ENCODE measurements at regions not wholly inside any gene's neighbourhood (a gene's known extent, or its start where the extent isn't known, plus 50 kb on each side); places are given as distances from the start of the nearest gene placed in this dataset.

- in situ Hi-C loops (cut with MboI), result no loop called here
- Histone ChIP-seq H3K79me2 (ENCODE audit: insufficient read depth) (no peaks in the 10 kb centered on the region), H3K9me3 (ENCODE audit: low read depth) (no peaks in the 10 kb centered on the region), H3K9ac (no peak overlapping the region), H3K27me3 (replicated peaks; ENCODE audit: insufficient read depth) (no peaks in the 10 kb centered on the region), H3K4me2 (ENCODE audit: unreplicated experiment) (no peak overlapping the region), H4K20me1 (ENCODE audit: insufficient read depth) (no peaks in the 10 kb centered on the region), H2AFZ (no peak overlapping the region), H3K9me2 (ENCODE audit: insufficient read depth) (no peaks in the 10 kb centered on the region), H3K4me1 (ENCODE audit: insufficient read depth) (peaks cover 5% of the 10 kb centered on the region; the same call in 1 of the 2 replicates), H3F3A (ENCODE audit: insufficient read depth) (no peaks in the 10 kb centered on the region), H3K36me3 (ENCODE audit: low read depth) (no peaks in the 10 kb centered on the region), H3K27ac (no peak overlapping the region), H3K4me3 (no peak overlapping the region)
- TF ChIP-seq EZH2phosphoT487 (IDR thresholded peaks at IDR 0.05; ENCODE audit: insufficient read depth, low read depth) (no peak), EZH2 (IDR thresholded peaks at IDR 0.05; ENCODE audit: insufficient read depth, poor library complexity, severe bottlenecking) (no peak)
- WGBS, 2 experiments (ENCODE audit: low coverage in 1 of 2, low lambda C conversion rate in 2 of 2, missing lambda C conversion rate in 2 of 2), result 56 to 61% methylated on average over 7 of the region's 7 CpGs
- no peak for DNase-seq
These were observed 131.7 kb downstream of the CLCN4 start for GRCh38 chrX:10288373-10288975.

GRCh38 chrX:10296576-10296975 is 139.8 kb downstream of the CLCN4 start:
- no peaks in the 10 kb centered on the region for H3F3A ChIP-seq (ENCODE audit: insufficient read depth)
- no peak overlapping the region for H3K4me2 ChIP-seq (ENCODE audit: unreplicated experiment)
- H3K36me3 ChIP-seq (ENCODE audit: low read depth), result no peaks in the 10 kb centered on the region
- TF ChIP-seq EZH2 (IDR thresholded peaks at IDR 0.05; ENCODE audit: insufficient read depth, poor library complexity, severe bottlenecking) (no peak), EZH2phosphoT487 (IDR thresholded peaks at IDR 0.05; ENCODE audit: insufficient read depth, low read depth) (no peak)
- no peaks in the 10 kb centered on the region for H3K79me2 ChIP-seq (ENCODE audit: insufficient read depth)
- in situ Hi-C loops (cut with MboI), result no loop called here
- no peak overlapping the region for H2AFZ ChIP-seq
- no peak overlapping the region for H3K4me3 ChIP-seq
- no peaks in the 10 kb centered on the region for H3K4me1 ChIP-seq (ENCODE audit: insufficient read depth)
- H3K27ac ChIP-seq, result no peak overlapping the region
- no peaks in the 10 kb centered on the region for H3K9me3 ChIP-seq (ENCODE audit: low read depth)
- H3K9ac ChIP-seq, result no peak overlapping the region
- no peaks in the 10 kb centered on the region for H3K9me2 ChIP-seq (ENCODE audit: insufficient read depth)
- H4K20me1 ChIP-seq (ENCODE audit: insufficient read depth), result no peaks in the 10 kb centered on the region
- no peaks in the 10 kb centered on the region for H3K27me3 ChIP-seq (replicated peaks; ENCODE audit: insufficient read depth)
- DNase-seq, result peak; percentile 6

- Histone ChIP-seq H3K9ac (no peak overlapping the region), H3K27ac (no peak overlapping the region), H3K9me2 (ENCODE audit: insufficient read depth) (no peaks in the 10 kb centered on the region), H3K4me2 (ENCODE audit: unreplicated experiment) (no peak overlapping the region), H3K36me3 (ENCODE audit: low read depth) (no peaks in the 10 kb centered on the region), H2AFZ (no peak overlapping the region), H3K27me3 (replicated peaks; ENCODE audit: insufficient read depth) (no peaks in the 10 kb centered on the region), H3K4me3 (no peak overlapping the region), H3K79me2 (ENCODE audit: insufficient read depth) (no peaks in the 10 kb centered on the region), H3F3A (ENCODE audit: insufficient read depth) (no peaks in the 10 kb centered on the region), H4K20me1 (ENCODE audit: insufficient read depth) (no peaks in the 10 kb centered on the region), H3K9me3 (ENCODE audit: low read depth) (no peaks in the 10 kb centered on the region), H3K4me1 (ENCODE audit: insufficient read depth) (no peaks in the 10 kb centered on the region)
- no peak for DNase-seq
- in situ Hi-C loops (cut with MboI), result no loop called here
- TF ChIP-seq EZH2phosphoT487 (IDR thresholded peaks at IDR 0.05; ENCODE audit: insufficient read depth, low read depth) (no peak), EZH2 (IDR thresholded peaks at IDR 0.05; ENCODE audit: insufficient read depth, poor library complexity, severe bottlenecking) (no peak)
- 10 to 25% methylated on average over 1 of the region's 1 CpG for WGBS, 2 experiments (ENCODE audit: low coverage in 1 of 2, low lambda C conversion rate in 2 of 2, missing lambda C conversion rate in 2 of 2)
These were observed 153.7 kb downstream of the CLCN4 start for GRCh38 chrX:10310511-10310910.

GRCh38 chrX:10314530-10315104 is 157.8 kb downstream of the CLCN4 start:
- TF ChIP-seq EZH2 (IDR thresholded peaks at IDR 0.05; ENCODE audit: insufficient read depth, poor library complexity, severe bottlenecking) (no peak), EZH2phosphoT487 (IDR thresholded peaks at IDR 0.05; ENCODE audit: insufficient read depth, low read depth) (no peak)
- Histone ChIP-seq H3K27ac (no peak overlapping the region), H3K27me3 (replicated peaks; ENCODE audit: insufficient read depth) (no peaks in the 10 kb centered on the region), H3K9me2 (ENCODE audit: insufficient read depth) (no peaks in the 10 kb centered on the region), H4K20me1 (ENCODE audit: insufficient read depth) (no peaks in the 10 kb centered on the region), H3K36me3 (ENCODE audit: low read depth) (no peaks in the 10 kb centered on the region), H3K4me3 (no peak overlapping the region), H2AFZ (no peak overlapping the region), H3F3A (ENCODE audit: insufficient read depth) (no peaks in the 10 kb centered on the region), H3K9ac (no peak overlapping the region), H3K4me2 (ENCODE audit: unreplicated experiment) (no peak overlapping the region), H3K79me2 (ENCODE audit: insufficient read depth) (no peaks in the 10 kb centered on the region), H3K4me1 (ENCODE audit: insufficient read depth) (no peaks in the 10 kb centered on the region), H3K9me3 (ENCODE audit: low read depth) (no peaks in the 10 kb centered on the region)
- in situ Hi-C loops (cut with MboI), result no loop called here
- DNase-seq, result no peak
- WGBS, 2 experiments (ENCODE audit: low coverage in 1 of 2, low lambda C conversion rate in 2 of 2, missing lambda C conversion rate in 2 of 2), result 81 to 82% methylated on average over 3 of the region's 3 CpGs

All from GM23248 (cell line).